GM12874 (cell line): ENCODE measurements at regions not wholly inside any gene's neighbourhood (a gene's known extent, or its start where the extent isn't known, plus 50 kb on each side); places are given as distances from the start of the nearest gene placed in this dataset.

Experiments
- TF ChIP-seq, protein P1 (sequence below): IDR thresholded peaks from 2 replicates; pipeline ENCODE4 v1.5.1; 2011; ENCODE audit warnings: low read depth, mild to moderate bottlenecking, control low read depth, low read length, moderate library complexity; ENCODE audit not compliant: insufficient read depth

DNA sequence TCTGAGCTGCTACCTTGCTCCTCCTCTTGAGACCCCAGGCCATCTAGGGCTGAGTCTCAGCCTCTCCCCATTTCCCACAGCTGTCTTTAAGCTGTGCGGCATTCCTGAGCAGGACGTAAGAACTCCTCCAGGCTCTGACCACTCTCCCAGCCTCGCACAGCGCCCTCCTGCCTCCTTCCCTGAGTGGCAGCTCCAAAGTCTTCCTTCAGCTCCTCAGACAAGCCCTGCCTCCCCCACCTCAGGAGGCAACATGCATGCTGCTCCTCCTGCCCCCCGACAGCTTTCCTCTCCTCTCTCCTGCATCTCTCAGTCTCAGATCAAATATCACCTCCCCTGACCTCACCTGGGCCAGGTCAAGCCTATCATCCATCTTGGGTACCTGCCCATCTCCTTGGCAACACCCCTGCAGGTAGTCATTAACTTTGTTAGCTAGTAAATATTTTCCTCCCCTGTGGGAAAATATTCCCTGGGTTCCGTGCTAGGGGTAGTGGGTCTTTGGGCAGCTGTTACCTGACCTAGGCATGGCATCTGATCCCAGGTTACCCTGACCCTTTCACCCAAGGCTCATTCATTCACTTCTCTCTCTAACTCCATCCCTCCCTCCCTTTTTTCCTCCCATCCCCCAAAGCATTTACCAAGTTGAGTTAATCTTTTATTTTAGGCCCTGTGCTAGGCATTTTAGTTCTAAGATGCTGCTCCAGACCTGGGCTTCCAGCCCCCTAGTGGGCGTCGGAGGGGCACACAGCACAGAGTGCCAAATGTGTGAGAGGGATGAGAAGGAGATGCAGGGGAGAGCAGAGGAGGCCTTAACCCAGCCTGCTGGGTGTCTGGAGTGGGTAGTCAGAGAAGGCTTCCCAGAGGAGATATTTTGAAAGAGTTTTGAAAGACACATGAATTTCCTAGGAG is 419.9 kb downstream of the PTPRU start:
- TF ChIP-seq, protein P1, sequence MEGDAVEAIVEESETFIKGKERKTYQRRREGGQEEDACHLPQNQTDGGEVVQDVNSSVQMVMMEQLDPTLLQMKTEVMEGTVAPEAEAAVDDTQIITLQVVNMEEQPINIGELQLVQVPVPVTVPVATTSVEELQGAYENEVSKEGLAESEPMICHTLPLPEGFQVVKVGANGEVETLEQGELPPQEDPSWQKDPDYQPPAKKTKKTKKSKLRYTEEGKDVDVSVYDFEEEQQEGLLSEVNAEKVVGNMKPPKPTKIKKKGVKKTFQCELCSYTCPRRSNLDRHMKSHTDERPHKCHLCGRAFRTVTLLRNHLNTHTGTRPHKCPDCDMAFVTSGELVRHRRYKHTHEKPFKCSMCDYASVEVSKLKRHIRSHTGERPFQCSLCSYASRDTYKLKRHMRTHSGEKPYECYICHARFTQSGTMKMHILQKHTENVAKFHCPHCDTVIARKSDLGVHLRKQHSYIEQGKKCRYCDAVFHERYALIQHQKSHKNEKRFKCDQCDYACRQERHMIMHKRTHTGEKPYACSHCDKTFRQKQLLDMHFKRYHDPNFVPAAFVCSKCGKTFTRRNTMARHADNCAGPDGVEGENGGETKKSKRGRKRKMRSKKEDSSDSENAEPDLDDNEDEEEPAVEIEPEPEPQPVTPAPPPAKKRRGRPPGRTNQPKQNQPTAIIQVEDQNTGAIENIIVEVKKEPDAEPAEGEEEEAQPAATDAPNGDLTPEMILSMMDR, result peak; percentile 31; the same call in 1 of the 2 replicates

DNA sequence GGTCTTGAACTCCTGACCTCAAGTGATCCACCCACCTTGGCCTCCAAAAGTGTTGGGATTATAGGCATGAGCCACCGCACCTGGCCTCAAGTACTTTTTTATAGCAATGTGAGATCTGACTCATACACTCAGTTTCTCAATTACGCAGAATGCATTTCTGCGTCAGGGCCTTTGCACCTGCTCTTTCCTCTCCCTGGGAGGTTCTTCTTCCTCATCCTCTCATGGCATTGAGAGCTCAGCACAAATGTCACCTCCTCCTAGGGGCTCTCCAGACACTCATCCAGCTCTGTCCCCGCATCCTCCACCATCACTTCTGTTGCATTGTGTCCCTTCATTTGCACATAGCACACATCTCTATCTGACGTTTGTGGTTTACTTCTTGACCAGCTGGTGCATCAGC is 418.8 kb downstream of the PTPRU start:
- TF ChIP-seq, protein P1, result no peak

DNA sequence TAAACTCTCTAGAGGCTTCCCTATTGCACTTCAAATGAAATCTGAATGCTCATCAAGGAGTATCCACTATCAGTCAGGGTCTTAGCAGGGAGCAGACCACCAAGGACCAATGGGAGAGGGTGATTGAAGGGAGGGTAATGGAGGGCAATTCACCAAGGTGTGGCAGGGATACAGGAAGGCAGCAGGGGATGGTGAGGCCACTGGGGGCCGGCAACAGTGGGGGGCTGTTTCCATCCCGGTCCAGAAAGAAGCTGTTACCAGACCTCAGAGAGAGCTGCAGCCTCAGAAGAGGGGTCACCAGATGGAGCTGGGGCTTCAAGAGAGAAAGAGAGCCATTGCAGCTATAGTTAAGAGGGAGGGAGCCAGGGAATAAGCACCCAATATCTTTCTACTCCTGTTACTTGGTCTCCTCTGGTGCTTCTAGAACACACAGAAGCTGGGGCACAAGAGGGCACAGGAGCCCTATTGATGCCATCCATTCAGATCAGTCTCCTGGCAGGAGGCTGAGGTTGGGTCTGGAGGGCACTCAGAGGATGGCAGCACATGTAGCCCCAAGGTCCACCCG is 417.6 kb downstream of the PTPRU start:
- TF ChIP-seq, protein P1, result no peak

DNA sequence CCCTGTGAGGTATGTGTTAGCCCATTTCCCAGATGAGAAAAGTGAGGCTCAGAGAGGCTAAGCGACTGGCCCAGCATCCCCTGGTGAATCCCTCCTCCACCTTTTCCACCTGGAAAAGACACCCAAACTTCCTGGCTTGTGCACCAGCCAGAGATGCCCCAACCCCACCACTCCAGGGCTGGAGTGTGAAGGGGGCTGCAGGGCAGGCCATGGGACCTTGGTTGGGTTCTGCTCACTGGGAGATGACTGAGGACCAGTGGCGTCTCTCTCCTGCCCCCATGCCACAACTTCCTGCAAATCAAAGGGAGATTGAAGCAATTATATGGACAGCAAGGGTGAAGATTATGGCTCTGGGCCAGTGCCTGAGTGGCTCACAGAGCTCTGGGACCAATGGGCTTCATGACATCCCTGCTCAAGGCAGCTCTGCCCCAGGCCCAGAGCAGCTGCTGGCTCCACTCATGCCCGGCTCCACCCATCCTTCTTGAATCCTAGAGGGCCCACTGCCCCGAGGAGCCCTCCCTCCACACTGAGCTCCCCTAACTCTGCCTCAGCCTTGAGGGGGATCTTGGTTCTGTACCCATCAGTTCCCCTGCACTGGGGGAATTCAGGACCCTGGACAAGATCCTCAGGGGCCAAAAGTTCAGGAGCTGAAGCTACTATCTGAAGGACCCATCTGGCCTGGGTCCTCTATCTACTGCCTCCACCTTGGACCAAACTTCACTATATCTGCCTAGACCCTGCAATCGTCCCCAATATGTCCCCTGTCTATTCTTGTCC is 416.9 kb downstream of the PTPRU start:
- TF ChIP-seq, protein P1, result no peak

DNA sequence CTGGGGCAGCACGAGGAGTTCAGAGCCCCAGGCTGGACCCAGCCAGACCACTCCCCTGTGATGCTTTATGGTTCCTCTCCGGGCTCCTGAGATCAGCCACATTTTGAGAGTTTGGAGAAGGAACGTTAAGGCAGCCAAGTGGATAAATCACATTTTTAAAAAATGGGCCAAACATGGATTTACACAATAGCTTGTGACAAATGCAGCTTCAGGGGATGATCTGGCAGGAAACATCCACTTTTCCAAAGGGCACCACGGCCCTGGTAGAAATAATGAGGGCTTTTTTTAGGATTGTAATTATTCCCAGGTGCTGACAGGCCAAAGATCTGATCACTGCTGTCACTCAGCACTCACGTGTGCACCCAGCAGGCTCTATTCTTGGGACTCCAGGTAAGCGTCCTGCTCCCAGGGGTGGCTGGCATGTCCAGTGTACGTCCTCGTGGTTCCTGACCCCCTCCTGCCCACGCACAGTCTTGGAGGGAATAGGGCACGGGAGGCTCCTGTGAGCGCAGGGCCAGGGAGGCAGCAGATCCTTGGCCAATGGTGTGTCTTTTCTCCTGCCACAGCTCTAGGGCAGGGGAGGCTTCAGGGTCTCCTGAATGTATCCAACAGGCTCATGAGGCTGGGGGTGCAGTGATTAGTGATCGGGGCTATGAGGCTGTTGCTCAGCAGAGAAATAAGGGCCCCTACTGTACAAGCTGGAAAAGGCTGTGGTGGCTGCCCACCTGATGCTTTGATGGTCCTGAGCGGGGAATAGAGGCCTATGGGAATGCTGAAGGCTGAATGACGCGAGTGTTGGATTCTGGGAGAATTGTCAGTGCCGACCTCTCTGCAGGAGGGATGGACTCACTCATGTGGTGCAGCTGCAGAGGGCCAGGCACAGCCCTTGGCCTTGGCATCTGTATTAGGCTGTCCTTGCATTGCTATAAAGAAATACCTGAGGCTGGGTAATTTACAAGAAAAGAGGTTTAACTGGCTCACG is 415.7 kb downstream of the PTPRU start:
- TF ChIP-seq, protein P1, result no peak

DNA sequence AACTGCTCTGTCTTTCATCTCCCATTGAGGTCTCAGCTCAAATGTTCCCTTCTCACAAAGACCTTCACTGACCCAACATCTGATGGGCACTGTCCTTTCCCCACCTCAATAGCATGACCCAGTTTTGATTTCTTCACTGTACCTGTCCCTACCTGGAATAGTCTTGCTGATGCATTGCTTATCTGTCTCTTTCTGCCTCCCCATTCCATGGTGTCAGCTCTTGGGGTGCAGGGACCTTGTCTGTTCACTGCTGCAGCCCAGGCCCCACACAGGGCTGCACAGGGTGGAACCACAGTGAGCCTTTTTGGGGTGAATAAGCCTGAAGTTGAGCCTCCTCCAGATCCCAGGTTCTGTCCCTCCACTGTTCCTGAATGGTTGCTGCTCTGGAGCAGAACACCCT is 414.9 kb downstream of the PTPRU start:
- TF ChIP-seq, protein P1, result no peak
